GM19328 (cell line): ENCODE measurements at regions not wholly inside any gene's neighbourhood (a gene's known extent, or its start where the extent isn't known, plus 50 kb on each side); places are given as distances from the start of the nearest gene placed in this dataset.
"Not testable (repeated sequence)": the region's sequence is repeated elsewhere in the genome, so short reads cannot be mapped to it uniquely, and the experiment has no call there.

Experiments
- ATAC-seq: cut with Tn5 transposase; IDR thresholded peaks from one replicate; pipeline ENCODE4 v1.9.1; 2021; ENCODE audit warnings: mild to moderate bottlenecking, moderate library complexity; ENCODE audit not compliant: unreplicated experiment

DNA sequence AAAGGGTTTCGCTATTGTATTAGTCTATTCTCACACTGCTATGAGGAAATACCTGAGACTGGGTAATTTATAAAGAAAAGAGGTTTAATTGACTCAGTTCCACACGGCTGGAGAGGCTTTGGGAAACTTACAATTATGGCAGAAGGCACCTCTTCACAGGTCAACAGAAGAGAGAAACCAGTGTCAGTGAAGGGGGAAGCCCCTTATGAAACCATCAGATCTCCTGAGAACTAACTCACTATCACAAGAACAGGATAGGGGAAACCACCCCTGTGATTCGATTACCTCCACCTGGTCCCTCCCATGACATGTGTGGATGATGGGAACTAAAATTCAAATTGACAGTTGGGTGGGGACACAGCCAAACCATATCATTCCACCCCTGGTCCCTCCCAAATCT, 589.5 kb downstream of the CENPC start:
- ATAC-seq = no peak

GRCh38 chr4:66949419-66949818, 595.9 kb downstream of the CENPC start:
- ATAC-seq = no peak

DNA sequence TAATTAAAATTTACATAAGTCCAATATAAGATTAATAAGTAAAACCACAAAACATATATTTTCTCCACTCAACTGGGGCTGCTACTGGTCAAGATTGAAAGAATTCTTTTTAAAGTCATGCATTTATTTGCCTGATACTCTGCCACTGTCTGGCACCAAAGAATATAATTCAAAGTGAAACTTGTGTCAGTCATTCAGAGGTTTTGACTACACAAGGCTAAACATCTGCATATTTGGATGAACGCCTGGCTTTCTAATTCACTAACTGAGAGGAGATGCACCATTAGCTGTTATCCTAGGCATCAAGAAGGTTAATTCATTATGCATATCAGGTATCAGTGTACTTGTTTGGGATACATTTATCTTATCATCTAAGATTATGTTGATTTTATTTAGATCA, 598.5 kb downstream of the CENPC start:
- no peak for ATAC-seq

DNA sequence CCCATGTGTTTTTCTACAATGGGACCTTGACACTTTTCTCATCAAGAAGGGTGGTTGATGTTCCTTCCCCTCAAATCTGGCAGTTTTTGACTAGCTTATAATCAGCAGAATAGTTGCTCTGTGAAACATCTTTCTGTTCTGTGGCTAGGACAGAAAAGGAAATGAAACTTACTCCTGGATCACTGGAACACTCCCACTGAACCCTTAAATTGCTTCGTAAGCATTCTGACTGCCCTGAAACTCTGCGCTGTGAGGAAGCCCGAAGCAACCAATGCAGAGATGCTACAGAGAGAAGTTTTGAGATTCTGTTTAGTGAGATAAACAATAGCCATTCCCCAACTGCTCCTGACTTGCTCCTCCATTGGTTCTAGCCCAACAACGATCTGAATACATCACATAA, 602.2 kb downstream of the CENPC start:
- no peak for ATAC-seq

- not testable (repeated sequence) for ATAC-seq
Observed at GRCh38 chr4:66931981-66932380, 613.3 kb downstream of the CENPC start.

DNA sequence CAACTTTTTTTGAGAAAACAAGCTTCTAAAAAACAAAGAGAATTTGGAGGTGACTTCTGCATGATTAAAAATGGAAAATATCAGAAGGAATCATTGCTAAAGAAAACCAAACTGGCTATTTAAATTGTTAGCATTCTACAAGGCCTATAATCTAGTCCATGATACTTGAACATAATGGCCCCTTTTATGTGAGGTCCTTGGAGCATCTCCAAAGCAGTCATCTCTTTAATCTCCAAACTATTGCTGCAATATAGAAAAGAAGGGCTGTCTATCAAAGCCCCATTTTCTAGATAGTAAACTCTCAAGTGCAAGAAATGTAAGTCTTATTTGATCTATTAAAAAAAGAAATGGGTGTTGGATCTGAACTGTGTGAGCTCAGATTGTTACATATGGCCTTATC, 615.1 kb downstream of the CENPC start:
- no peak for ATAC-seq

GRCh38 chr4:66929748-66930147, 615.6 kb downstream of the CENPC start:
- ATAC-seq = no peak

DNA sequence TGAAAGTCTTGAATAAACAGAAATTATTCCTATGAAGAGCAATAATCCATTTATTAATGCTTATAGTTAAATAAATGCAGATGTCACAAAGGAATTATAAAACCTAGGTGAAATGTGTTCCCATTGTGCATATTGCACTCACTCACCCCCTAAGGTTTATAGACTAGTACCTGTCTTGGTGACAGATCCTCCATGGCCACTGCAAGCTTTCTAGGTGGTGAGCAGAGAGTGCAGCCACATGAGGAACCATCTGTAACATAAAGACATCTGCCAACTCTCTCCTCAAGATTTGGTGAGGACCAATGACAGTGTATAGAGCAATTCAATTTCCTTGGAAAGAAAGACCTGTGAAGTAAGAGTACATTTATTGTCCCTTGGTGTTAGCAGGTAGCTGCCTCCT, 616.4 kb downstream of the CENPC start:
- not testable (repeated sequence) for ATAC-seq

DNA sequence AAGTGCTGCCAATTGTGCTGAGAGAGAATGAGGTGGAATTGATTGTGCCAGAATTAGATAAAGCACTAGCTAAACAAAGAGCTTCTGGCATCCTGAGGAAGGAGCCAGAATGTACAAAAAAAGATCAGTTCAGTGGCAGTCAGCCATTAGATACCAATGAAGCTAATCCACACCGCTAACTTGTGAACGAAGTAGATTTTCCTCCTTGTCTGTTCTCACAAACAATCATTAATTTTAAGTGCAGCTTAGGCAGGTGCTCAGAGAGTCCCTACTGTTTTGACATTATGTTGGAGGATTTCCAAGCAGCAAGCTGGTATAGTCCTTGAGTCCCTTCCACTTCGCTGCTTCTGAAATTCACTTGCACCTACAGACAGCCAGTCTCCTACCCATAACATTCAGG, 617.4 kb downstream of the CENPC start:
- no peak for ATAC-seq

GRCh38 chr4:66926687-66927086, 618.6 kb downstream of the CENPC start:
- ATAC-seq = no peak

- no peak for ATAC-seq
Observed at GRCh38 chr4:66923081-66923865, 622.0 kb downstream of the CENPC start.

GRCh38 chr4:66921433-66921832, 623.9 kb downstream of the CENPC start:
- ATAC-seq = no peak

GRCh38 chr4:66920514-66920913, 624.8 kb downstream of the CENPC start:
- no peak for ATAC-seq

- ATAC-seq = no peak
Observed at GRCh38 chr4:66911880-66912279, 633.4 kb downstream of the CENPC start.

DNA sequence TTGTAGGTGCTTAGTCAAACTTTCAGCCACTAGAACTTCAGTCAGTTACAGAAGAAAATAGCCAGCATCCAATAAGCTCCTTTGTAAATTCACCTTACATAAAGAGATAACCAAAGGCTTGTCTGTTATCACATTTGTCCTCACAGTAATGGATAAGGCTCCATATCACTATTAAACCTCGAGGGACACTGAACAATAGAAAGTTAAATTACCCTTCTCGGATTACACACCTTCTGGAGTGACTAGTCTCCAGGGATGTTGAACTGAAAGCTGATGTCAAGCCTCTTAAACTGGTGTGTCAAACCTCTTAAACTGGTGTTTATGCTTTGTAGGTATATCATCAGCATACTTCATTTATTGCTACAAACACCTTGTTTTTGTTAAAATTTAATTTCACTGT, 639.0 kb downstream of the CENPC start:
- no peak for ATAC-seq

- ATAC-seq = no peak
Observed at GRCh38 chr4:66899422-66900065, 645.8 kb downstream of the CENPC start.

DNA sequence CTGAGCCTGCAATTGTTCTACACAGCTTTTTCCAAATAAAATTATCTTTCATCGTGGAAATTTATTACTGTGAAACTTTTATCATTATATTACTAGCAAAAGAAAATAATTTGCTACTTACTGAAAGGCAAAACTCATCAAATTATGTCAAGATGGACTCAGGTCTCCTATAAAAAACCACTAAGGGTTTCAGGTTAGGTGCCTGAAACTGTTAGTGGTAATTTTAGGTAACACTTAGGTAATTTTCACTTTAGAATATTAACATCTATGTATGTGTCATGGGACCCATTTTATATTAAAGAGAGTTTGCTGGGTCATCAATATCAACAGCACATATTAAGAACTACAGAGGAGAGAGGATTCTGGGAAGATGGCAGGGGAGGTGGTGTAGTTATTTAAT, 651.5 kb downstream of the CENPC start:
- no peak for ATAC-seq

GRCh38 chr4:66887061-66887460, 658.2 kb downstream of the CENPC start:
- no peak for ATAC-seq

DNA sequence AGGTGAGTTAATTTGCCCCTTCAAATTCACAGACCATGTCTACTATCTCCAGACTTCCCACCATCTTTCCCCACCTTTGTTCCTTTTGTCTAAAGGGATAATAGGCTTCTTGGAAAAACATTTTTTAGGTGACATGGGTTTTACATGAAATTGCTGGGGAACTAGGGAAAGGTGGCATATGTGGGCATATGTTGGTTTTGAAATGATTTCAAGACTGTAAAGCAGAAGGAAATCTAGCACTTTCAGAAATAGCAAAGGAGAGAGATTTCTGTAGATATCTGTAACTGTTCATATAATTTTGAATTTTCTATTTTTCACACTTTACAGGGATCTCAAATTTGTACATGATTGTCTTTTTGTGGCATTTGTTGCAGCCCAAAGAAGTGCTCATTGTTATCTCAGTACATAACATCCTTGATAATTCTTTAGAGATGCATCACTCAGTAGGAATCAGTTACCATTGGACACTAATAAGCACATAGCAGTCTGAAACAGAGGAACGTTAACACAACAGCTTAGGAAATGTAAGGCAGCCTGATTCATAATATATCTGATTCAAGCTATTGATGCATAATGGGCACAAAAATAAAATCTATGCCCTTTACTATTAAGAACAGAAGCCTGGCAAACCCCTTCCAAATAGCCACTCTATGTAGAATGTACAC, 659.7 kb downstream of the CENPC start:
- ATAC-seq = no peak

GRCh38 chr4:66876946-66877345, 668.4 kb downstream of the CENPC start:
- no peak for ATAC-seq

GRCh38 chr4:66872661-66873060, 672.6 kb downstream of the CENPC start:
- ATAC-seq = no peak

- no peak for ATAC-seq
Observed at GRCh38 chr4:66863481-66863880, 681.8 kb downstream of the CENPC start.
